ENCODE measurements at regions not wholly inside any gene's neighbourhood (a gene's known extent, or its start where the extent isn't known, plus 50 kb on each side); places are given as distances from the start of the nearest gene placed in this dataset.

GRCh38 chr13:99894840-99895443 is 76.6 kb downstream of the ZIC5 start:
- TF ChIP-seq MYC (IDR thresholded peaks at IDR 0.05; ENCODE audit: low read depth, low read length) (no peak), CTCF (IDR thresholded peaks at IDR 0.05; ENCODE audit: low read depth, low read length) (no peak)
